WERI-Rb-1 (cell line): ENCODE measurements at regions not wholly inside any gene's neighbourhood (a gene's known extent, or its start where the extent isn't known, plus 50 kb on each side); places are given as distances from the start of the nearest gene placed in this dataset.

Experiments
- DNase-seq: peaks from one replicate; pipeline ENCODE4 v3.0.0-alpha.2; 2020
- H3K27ac ChIP-seq: fragments of 250-450 bp; sonication (Bioruptor Pico); 2 replicates; pipeline ENCODE4 v1.5.1; 2020; ENCODE audit warnings: mild to moderate bottlenecking, moderate library complexity
- H3K27me3 ChIP-seq: fragments of 250-450 bp; sonication (Bioruptor Pico); 2 replicates; pipeline ENCODE4 v1.5.1; 2021; ENCODE audit warnings: mild to moderate bottlenecking, low read depth, moderate library complexity; ENCODE audit not compliant: insufficient read depth, severe bottlenecking
- H3K36me3 ChIP-seq: fragments of 250-450 bp; sonication (Bioruptor Pico); 2 replicates; pipeline ENCODE4 v1.5.1; 2020; ENCODE audit warnings: mild to moderate bottlenecking, moderate library complexity
- H3K4me3 ChIP-seq: 2 replicates; pipeline ENCODE4 v1.5.1; 2011; ENCODE audit warnings: low read depth, mild to moderate bottlenecking, control low read depth, low read length
- H3K9me3 ChIP-seq: fragments of 250-450 bp; sonication (Bioruptor Pico); 2 replicates; pipeline ENCODE4 v1.5.1; 2021; ENCODE audit warnings: mild to moderate bottlenecking, moderate library complexity; ENCODE audit not compliant: severe bottlenecking
- TF ChIP-seq, protein P1 (sequence below): IDR thresholded peaks from 2 replicates; pipeline ENCODE4 v1.5.1; 2011; ENCODE audit warnings: low read depth, mild to moderate bottlenecking, control low read depth, inconsistent platforms, low read length

DNA sequence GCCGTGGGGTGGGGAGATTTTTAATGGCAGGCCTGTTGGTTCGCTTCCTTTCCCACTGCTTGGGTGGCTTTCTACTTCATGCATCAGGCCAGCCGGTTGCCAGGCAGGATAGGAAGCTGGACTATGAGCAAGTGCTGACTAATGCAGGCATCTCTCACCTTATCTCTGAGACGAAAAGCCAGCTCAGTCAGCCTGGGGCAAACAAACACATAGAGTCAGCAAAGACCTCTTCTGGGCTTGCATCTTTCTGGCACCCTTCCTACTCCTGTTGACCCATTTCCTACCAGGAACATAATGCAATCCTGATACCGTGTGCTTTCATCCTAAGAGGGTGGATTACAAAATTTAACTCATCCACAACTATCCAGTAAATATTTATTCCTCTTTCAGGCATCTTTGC is 416.6 kb upstream of the MEX3C start:
- TF ChIP-seq, protein P1, sequence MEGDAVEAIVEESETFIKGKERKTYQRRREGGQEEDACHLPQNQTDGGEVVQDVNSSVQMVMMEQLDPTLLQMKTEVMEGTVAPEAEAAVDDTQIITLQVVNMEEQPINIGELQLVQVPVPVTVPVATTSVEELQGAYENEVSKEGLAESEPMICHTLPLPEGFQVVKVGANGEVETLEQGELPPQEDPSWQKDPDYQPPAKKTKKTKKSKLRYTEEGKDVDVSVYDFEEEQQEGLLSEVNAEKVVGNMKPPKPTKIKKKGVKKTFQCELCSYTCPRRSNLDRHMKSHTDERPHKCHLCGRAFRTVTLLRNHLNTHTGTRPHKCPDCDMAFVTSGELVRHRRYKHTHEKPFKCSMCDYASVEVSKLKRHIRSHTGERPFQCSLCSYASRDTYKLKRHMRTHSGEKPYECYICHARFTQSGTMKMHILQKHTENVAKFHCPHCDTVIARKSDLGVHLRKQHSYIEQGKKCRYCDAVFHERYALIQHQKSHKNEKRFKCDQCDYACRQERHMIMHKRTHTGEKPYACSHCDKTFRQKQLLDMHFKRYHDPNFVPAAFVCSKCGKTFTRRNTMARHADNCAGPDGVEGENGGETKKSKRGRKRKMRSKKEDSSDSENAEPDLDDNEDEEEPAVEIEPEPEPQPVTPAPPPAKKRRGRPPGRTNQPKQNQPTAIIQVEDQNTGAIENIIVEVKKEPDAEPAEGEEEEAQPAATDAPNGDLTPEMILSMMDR = no peak
- no peak for DNase-seq
- Histone ChIP-seq H3K4me3 (no peak overlapping the region), H3K27me3 (no peaks in the 10 kb centered on the region), H3K27ac (no peak overlapping the region), H3K36me3 (no peaks in the 10 kb centered on the region), H3K9me3 (no peaks in the 10 kb centered on the region)

DNA sequence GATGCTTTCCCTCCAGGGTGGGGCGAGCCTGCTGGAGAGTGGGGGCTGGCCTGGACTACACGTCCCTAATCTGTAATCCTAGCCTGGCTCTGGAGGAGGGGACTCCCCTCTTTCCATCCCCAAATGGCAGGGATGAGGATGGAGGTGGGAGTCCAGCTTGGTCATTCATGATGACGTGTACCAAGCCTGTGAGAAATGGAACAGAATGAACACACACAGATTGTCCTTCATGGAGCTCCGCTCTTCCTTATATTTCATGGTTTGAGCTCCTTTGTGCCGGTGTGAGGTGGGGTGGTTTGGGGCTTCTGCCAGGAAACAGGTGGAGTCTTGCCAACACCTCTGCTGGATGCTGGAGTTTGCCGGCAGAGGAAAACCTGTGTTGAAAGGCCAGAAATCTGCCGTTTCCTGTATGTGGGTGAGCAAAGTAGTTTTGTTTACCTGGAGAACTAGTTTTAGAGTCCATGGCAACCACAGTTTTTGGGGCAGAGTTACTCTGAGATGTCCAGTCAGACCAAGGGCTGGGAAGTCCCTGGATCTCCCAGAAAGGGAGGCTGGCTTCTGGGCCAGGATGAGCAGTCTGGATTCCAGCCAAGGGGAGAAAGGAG is 417.6 kb upstream of the MEX3C start:
- TF ChIP-seq, protein P1 = no peak

DNA sequence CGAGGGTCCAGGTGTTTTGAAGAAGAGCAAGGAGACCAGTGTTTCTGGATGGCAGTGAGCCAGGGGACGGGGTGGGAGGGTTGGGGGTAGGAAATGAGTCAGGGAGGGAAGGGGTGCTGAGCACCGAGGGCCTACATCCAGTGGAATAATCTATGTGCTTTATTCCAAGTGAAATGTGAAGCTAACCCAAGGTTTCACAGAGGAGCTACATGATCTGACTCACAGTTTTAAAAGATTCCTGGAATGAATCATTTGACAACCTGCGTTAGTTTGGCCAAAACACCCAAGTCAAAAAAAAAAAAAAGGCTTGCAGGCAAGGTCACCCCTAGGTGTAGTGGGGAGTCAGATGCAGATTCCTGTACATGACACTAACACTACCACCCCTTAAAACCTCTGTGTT is 419.7 kb upstream of the MEX3C start:
- Histone ChIP-seq H3K4me3 (no peak overlapping the region), H3K27me3 (no peaks in the 10 kb centered on the region), H3K9me3 (no peaks in the 10 kb centered on the region), H3K27ac (no peak overlapping the region), H3K36me3 (no peaks in the 10 kb centered on the region)
- TF ChIP-seq, protein P1 = no peak
- DNase-seq = no peak

More for the DNA sequence above, 417.6 kb upstream of the MEX3C start:
- DNase-seq = no peak
- Histone ChIP-seq H3K27me3 (no peaks in the 10 kb centered on the region), H3K4me3 (no peak overlapping the region), H3K36me3 (no peaks in the 10 kb centered on the region), H3K9me3 (no peaks in the 10 kb centered on the region), H3K27ac (no peak overlapping the region)

DNA sequence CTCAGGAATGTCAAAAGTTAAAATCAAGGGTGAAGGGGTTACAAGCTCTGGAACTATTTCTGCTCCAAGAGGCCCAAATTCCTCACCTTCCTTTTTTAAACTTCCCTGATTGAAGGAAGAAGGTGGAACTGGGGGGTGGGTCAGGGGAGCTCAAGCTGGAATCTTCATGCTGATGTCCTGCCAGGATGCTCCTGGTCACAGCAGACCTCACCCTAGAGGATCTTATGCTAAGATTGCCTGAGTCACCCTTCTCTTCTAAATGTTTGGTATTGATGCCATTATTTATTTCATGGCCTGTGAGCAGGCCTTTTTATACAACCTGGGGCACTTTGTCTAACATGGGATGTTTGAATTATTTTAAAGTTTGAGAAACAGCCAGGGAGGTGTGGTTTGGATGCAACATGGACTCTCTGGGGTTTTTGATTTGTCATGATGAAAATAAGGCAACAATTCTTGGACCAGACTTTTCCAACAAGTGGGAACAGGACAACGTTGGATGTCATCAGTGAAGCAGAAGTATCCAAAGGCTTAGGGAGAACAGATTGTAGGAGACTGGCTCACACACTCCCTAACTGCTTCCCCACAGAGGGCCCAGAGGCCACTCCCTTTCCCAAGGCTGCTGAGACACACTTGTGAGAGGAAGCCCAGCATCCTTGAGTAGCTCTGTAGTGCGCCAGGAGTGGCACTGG is 420.2 kb upstream of the MEX3C start:
- DNase-seq = no peak
- no peak overlapping the region for H3K4me3 ChIP-seq
- H3K27ac ChIP-seq = no peak overlapping the region
- no peaks in the 10 kb centered on the region for H3K27me3 ChIP-seq
- no peaks in the 10 kb centered on the region for H3K9me3 ChIP-seq
- TF ChIP-seq, protein P1 = no peak
- H3K36me3 ChIP-seq = no peaks in the 10 kb centered on the region

DNA sequence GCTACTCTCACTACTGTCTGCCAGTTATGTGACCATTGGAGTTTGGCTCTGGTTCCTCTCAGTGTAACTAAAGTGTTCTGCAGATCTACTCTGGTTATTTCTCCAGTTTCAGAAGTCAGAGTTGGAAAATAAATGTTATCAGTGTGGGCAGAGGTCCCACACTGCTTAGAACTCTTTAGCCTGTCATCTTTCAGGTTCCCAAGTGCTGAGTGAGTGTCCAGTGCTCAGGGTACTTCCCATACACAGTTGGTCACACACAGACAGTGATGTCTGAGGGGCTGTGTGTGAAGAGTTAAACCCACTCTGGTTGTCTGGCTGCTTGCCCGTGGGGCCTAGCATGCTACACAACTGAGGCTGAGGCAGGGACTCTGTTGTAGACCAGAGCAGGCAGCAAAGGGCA is 421.8 kb upstream of the MEX3C start:
- TF ChIP-seq, protein P1 = no peak
- H3K36me3 ChIP-seq = no peaks in the 10 kb centered on the region
- no peak overlapping the region for H3K4me3 ChIP-seq

More for the DNA sequence above, 421.8 kb upstream of the MEX3C start:
- Histone ChIP-seq H3K27ac (no peak overlapping the region), H3K9me3 (no peaks in the 10 kb centered on the region), H3K27me3 (no peaks in the 10 kb centered on the region)
- DNase-seq = no peak
